IPS-18c (cell line): ENCODE measurements at regions not wholly inside any gene's neighbourhood (a gene's known extent, or its start where the extent isn't known, plus 50 kb on each side); places are given as distances from the start of the nearest gene placed in this dataset.
"Not testable (repeated sequence)": the region's sequence is repeated elsewhere in the genome, so short reads cannot be mapped to it uniquely, and the experiment has no call there.

Source experiments
- H3K4me3 ChIP-seq: 2 replicates; pipeline ENCODE4 v1.7.0; 2013; ENCODE audit warnings: low read depth, mild to moderate bottlenecking, low read length, moderate library complexity; ENCODE audit not compliant: insufficient read depth
- H3K9me3 ChIP-seq: one replicate; pipeline ENCODE4 v1.6.1; 2013; ENCODE audit warnings: mild to moderate bottlenecking, low read length, moderate library complexity; ENCODE audit not compliant: control insufficient read depth, insufficient read depth

- not testable (repeated sequence) for H3K9me3 ChIP-seq, H3K4me3 ChIP-seq
Observed at GRCh38 chr19:28611227-28611914, 601.6 kb downstream of the UQCRFS1 start.

GRCh38 chr19:28610731-28611130, 602.2 kb downstream of the UQCRFS1 start:
- peaks cover 9% of the 10 kb centered on the region for H3K9me3 ChIP-seq
- no peak overlapping the region for H3K4me3 ChIP-seq

- Histone ChIP-seq H3K9me3 (peaks cover 4% of the 10 kb centered on the region), H3K4me3 (no peak overlapping the region)
Observed at GRCh38 chr19:28609944-28610343, 603.0 kb downstream of the UQCRFS1 start.

- Histone ChIP-seq H3K9me3 (peaks cover 4% of the 10 kb centered on the region), H3K4me3 (no peak overlapping the region)
Observed at GRCh38 chr19:28609091-28609755, 603.7 kb downstream of the UQCRFS1 start.

DNA sequence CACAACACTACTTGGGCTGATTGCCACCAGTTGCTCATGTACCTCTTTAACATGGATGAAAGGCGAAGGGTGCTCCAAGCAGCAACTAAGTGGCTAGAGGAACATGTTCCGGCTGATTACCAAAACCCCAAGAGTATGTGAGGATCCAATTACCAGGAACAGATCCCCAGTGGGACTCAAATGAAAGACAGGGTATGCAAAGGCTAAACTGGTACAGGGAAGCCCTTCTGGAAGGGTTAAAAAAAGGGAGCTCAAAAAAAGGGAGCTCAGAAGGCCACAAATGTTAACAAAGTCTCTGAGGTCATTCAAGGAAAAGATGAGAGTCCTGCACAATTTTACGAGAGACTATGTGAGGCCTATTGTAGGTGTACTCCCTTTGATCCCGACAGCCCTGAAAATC, 604.7 kb downstream of the UQCRFS1 start:
- H3K9me3 ChIP-seq = peaks cover 4% of the 10 kb centered on the region
- no peak overlapping the region for H3K4me3 ChIP-seq

GRCh38 chr19:28607066-28607583, 605.8 kb downstream of the UQCRFS1 start:
- H3K9me3 ChIP-seq = peaks cover 4% of the 10 kb centered on the region
- H3K4me3 ChIP-seq = peak overlapping the region; percentile 9; the same call in 1 of the 2 replicates

- H3K4me3 ChIP-seq = no peak overlapping the region
- H3K9me3 ChIP-seq = peaks cover 4% of the 10 kb centered on the region
Observed at GRCh38 chr19:28606269-28607032, 606.5 kb downstream of the UQCRFS1 start.

- peaks cover 4% of the 10 kb centered on the region for H3K9me3 ChIP-seq
- H3K4me3 ChIP-seq = no peak overlapping the region
Observed at GRCh38 chr19:28605501-28606268, 607.3 kb downstream of the UQCRFS1 start.

- Histone ChIP-seq H3K4me3 (no peak overlapping the region), H3K9me3 (peaks cover 4% of the 10 kb centered on the region)
Observed at GRCh38 chr19:28603453-28603852, 609.5 kb downstream of the UQCRFS1 start.

DNA sequence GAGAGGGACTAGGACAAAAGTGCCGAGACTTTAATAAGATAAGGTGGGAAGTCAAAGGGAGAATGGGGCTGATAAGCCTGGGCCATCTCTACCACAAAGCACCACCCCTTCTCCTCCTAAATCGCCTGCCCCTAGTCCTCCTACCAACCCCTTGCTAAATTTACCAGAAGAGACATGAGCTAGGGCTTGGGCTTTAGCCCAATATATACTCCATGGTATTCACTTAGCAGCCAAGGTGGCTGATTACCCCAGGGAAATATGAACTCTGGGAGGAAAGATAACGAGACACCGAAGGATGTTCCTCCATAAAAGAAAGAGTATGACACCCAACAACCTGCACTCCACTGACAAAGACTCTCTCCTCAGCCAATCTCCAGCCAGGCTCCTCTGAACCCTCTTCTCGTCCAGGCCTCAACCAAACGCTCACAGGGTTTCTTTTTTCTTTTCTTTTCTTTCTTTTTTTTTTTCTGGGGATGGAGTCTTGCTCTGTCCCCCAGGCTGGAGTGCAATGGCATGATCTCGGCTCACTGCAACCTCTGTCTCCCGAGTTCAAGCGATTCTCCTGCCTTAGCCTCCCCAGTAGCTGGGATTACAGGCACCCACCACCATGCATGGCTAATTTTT, 610.2 kb downstream of the UQCRFS1 start:
- Histone ChIP-seq H3K4me3 (no peak overlapping the region), H3K9me3 (no peaks in the 10 kb centered on the region)

- H3K9me3 ChIP-seq = no peaks in the 10 kb centered on the region
- no peak overlapping the region for H3K4me3 ChIP-seq
Observed at GRCh38 chr19:28601723-28602440, 611.1 kb downstream of the UQCRFS1 start.

GRCh38 chr19:28598861-28599260, 614.1 kb downstream of the UQCRFS1 start:
- no peak overlapping the region for H3K4me3 ChIP-seq
- H3K9me3 ChIP-seq = no peaks in the 10 kb centered on the region

DNA sequence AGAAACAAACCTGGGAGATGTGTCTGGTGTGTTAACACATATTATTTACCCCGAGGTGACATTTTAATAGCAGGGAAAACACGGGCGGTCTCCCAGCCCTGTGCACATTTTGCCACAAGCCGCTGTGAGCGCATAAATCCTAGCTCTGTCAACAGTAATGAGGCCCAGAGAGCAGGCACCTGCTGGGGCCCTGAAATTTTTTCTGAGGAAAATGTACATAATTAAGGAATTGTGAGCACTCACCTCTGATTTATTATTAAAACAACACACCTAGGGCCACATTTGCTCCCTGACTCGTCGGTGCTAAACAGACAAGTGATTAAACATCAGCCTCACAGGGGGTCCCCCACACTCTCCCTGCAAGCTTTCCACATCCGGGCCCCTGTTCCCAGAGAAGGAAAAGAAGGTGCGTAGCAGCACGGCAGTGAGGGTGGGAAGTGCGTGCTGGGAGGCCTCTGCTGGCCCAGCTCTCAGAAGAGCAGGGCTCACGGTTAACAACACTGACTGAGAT, 616.3 kb downstream of the UQCRFS1 start:
- H3K4me3 ChIP-seq = no peak overlapping the region
- H3K9me3 ChIP-seq = no peaks in the 10 kb centered on the region

DNA sequence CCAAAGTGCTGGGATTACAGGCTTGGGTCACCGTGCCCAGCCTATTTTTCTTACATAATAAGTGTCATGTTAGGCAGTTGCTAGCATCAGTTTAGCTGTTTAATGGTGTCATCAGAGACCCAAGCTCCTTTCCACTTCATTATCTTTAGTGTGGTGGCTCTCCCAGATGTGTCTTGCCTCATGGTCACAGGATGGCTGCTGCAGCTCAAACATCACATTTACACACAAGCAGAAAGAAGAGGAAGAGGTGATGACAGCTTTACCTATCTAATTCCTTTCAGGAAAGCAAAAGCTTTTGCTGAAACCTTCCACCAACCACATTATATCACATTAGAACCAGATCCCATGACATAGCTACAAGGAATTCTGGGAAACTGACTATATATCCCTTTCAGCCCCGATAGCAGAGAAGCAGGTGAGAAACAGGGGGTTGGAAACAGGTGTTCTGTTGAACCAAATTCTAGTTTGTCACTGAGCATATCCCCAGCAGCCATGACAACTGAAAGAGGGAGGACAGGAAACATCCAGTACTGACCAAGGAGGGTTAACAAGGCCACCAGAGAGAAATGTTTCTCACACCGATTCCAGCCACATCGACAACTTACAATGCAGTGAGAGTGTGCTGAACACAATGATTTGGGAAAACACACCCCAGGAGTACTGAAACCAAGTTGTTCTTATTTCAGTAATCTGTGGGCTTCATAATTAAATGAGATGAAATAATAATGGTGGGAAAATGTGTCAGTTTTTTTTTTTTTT, 617.0 kb downstream of the UQCRFS1 start:
- Histone ChIP-seq H3K9me3 (no peaks in the 10 kb centered on the region), H3K4me3 (no peak overlapping the region)

DNA sequence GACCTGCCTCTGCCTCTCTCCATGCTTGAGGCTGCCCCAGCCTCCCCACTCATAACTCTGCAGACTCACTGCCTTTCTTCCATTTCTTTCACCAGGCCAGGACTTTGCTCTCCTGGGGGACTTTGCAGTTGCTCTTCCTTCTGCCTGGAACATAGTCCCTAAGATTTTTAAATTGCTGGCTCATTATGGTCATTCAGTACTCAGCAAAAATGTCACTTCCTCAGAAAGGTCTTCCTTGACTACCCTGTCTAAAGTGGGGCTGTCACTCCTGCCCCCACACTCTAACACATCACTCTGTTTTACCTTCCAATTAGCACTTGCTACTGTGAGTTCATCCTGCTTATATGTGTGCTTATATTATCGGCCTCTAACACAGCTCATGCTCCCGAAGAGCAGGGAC, 618.2 kb downstream of the UQCRFS1 start:
- H3K9me3 ChIP-seq = no peaks in the 10 kb centered on the region
- H3K4me3 ChIP-seq = no peak overlapping the region
